ENCODE measurements at regions not wholly inside any gene's neighbourhood (a gene's known extent, or its start where the extent isn't known, plus 50 kb on each side); places are given as distances from the start of the nearest gene placed in this dataset.

DNA sequence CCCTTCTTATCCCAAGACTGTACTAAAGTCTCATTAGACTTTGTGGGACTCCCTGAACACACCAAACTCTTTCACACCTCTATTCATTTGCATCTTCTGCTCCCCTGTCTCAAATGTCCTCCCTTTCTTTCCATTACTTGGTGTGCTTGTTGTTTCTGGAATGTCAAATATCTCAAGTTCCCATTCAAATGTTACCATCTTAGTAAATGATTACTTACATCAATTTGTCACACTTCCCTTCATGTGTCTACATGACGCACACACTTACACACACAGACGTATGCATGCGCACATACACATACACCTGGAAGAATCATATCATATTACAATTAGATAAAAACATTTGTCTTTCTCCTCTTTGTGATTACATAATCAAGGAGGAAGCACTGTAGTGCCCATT lies 210.8 kb upstream of the TEX13C start:
- ATAC-seq (ENCODE audit: low FRiP score) = no peak
- no peak for DNase-seq (ENCODE audit: low spot score)
- TF ChIP-seq, protein P1, sequence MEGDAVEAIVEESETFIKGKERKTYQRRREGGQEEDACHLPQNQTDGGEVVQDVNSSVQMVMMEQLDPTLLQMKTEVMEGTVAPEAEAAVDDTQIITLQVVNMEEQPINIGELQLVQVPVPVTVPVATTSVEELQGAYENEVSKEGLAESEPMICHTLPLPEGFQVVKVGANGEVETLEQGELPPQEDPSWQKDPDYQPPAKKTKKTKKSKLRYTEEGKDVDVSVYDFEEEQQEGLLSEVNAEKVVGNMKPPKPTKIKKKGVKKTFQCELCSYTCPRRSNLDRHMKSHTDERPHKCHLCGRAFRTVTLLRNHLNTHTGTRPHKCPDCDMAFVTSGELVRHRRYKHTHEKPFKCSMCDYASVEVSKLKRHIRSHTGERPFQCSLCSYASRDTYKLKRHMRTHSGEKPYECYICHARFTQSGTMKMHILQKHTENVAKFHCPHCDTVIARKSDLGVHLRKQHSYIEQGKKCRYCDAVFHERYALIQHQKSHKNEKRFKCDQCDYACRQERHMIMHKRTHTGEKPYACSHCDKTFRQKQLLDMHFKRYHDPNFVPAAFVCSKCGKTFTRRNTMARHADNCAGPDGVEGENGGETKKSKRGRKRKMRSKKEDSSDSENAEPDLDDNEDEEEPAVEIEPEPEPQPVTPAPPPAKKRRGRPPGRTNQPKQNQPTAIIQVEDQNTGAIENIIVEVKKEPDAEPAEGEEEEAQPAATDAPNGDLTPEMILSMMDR (IDR thresholded peaks at IDR 0.05) = no peak

DNA sequence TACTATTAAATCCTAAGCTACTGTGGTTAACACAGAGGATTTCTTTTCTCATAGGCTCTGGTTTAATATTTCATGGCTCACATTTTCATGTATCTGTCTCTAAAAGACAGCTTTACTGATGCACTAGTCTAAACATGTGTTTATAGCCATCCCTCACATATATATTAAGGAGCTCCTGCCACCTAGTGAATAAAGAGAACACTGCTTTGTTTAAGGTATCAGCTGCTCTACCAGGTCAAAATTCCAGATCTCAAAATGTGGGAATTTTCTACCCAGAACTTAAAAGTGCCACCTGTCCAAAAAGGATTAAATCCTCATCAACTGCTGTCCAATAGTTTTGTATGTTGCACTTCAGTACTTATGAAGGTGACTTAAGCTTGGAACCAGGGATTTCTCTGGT lies 188.5 kb upstream of the TEX13C start:
- TF ChIP-seq, protein P1 (IDR thresholded peaks at IDR 0.05) = no peak
- ATAC-seq (ENCODE audit: low FRiP score) (no peak), DNase-seq (ENCODE audit: low spot score) (no peak)

DNA sequence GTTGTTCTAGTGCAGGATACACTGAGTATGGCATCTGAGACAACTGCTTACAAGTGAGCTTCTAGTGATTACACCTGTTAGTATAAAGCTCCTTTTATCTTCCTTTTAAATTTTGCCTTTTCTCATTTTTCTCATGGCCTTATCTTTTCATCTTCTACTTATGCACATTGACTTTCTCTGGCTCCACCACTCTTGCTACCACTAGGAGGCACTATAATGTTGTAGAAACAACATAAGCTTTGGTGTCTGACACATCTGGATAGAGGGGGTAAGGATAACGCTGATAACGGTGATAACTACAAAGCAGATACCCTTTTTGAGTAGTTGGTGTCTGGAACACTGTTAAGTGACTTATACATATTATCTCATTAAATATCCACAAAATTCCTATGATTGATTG lies 187.4 kb upstream of the TEX13C start:
- TF ChIP-seq, protein P1 (IDR thresholded peaks at IDR 0.05) = no peak
- DNase-seq (ENCODE audit: low spot score) = no peak
- no peak for ATAC-seq (ENCODE audit: low FRiP score)

DNA sequence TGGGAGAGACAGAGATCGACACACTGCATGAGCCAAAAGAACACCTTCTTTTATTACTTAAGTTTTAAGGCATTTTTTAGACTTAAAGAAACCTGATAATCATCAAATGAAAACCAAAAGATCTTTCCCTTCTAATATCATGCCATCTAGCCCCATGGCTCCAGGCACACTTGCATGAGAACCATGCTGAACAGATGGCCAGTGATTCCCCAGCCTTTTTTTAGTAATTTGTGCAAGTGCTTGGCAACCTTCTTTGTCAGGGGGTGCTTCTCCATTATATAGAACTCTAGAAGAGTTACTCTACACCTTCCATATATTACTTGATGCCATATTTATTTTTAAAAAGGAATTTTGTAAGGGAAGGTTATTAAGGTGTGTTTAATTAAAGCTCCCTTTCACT lies 182.2 kb upstream of the TEX13C start:
- TF ChIP-seq, protein P1 (IDR thresholded peaks at IDR 0.05) = no peak
- ATAC-seq (ENCODE audit: low FRiP score) (no peak), DNase-seq (ENCODE audit: low spot score) (no peak)

DNA sequence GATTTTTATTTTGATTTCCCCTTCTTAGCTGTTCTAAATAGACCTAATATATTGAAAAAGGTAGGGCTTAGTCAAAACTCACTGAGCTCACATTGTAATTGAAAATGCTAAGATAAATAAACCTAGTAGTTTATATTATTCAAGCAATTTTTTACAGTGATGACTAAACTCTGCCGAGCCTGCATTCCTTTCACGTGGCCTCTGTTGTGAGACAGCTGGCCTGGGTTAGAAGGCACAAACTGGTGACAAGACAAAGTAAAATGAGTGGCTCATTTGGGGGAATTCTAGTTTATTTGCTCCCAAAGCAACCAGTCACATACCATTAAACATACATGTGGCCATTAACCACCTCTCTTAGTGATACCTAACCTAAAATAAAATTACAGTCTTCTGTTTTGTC lies 169.4 kb upstream of the TEX13C start:
- no peak for ATAC-seq (ENCODE audit: low FRiP score)
- TF ChIP-seq, protein P1 (IDR thresholded peaks at IDR 0.05) = no peak

DNA sequence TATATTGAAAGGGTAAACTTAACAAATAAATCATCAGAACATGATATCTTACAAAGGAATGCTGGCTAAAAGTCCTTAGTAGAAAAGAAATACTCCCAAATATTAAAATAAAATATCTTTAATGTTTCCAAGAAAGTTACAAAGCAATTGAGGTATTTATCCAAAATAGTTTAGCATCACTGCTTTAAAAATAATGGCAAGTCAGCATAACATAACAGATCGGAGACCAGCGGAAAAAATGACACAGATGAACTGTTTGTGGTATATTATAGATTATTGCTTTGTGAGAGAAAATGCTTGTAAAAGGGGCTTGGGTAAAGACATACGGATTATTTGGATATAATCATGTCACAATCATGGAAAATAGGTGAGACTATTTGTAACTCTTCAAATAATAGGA lies 168.5 kb upstream of the TEX13C start:
- TF ChIP-seq, protein P1 (IDR thresholded peaks at IDR 0.05) = no peak
- DNase-seq (ENCODE audit: low spot score) = no peak
- no peak for ATAC-seq (ENCODE audit: low FRiP score)

More for the DNA sequence above, 169.4 kb upstream of the TEX13C start:
- DNase-seq (ENCODE audit: low spot score) = no peak

DNA sequence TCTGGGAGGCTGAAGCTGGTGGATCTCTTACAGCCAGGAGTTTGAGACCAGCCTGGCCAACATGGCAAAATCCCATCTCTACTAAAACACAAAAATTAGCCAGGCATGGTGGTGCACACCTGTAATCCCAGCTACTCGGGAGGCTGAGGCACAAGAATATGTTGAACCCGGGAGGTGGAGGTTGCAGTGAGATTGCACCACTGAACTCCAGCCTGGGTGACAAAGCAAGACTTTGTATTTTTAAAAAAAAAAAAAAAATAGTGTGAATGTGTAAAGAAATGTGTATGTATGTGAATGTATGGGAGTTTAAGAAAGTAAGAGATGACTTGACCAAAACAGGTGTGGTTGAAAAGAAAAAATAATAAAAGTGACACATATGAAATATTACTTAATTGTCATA lies 167.7 kb upstream of the TEX13C start:
- ATAC-seq (ENCODE audit: low FRiP score) (no peak), DNase-seq (ENCODE audit: low spot score) (no peak)
- TF ChIP-seq, protein P1 (IDR thresholded peaks at IDR 0.05) = no peak
